KOPT-K1 (cell line): ENCODE measurements at regions not wholly inside any gene's neighbourhood (a gene's known extent, or its start where the extent isn't known, plus 50 kb on each side); places are given as distances from the start of the nearest gene placed in this dataset.

Experiments used
- H3K27ac ChIP-seq: fragments of 200-600 bp; sonication (generic); 2 replicates; pipeline ENCODE4 v1.5.1; 2016; ENCODE audit warnings: antibody characterized with exemption, mild to moderate bottlenecking, low read depth, low read length; ENCODE audit not compliant: poor library complexity, severe bottlenecking
- H3K36me3 ChIP-seq: fragments of 200-600 bp; sonication (generic); 2 replicates; pipeline ENCODE4 v1.5.1; 2017; ENCODE audit warnings: antibody characterized with exemption, mild to moderate bottlenecking, low read length, moderate library complexity; ENCODE audit not compliant: insufficient read depth
- H3K9me3 ChIP-seq: fragments of 200-600 bp; sonication (generic); 2 replicates; pipeline ENCODE4 v1.5.1; 2017; ENCODE audit warnings: antibody characterized with exemption, low read length, mild to moderate bottlenecking; ENCODE audit not compliant: insufficient read depth, poor library complexity, severe bottlenecking

DNA sequence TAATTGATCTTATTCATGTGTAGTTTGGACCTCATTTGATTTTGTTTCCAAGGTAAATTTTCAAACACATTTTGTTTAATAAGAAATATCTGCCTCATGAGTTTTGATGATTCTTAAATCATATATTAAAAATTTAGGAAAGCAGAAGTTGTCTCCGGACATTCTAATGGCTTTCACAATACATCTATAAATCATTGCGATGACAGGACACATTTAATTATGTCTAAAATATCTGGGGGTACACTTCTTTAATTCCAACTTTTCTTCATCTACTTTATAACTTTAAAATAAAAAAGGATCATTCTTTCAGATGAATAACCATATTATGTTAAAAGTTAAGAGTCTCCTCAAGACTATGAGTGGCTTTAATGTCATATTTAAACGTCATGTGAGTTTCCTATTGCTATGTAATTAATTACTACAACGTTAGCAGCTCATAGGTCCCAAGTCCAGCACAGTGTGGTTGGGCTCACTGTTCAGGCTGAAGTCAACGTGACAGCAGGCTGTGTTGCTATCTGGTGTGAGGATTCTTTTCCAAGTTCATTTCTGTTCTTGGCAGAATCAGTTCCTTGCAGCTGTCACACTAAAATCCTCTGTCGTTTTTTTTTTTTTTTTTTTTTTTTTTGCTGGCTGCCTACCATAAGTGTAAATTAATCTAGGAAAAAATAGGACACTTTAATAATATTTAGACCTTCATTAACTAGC is 893.5 kb downstream of the LTN1 start:
- H3K9me3 ChIP-seq = no peaks in the 10 kb centered on the region
- H3K36me3 ChIP-seq = no peaks in the 10 kb centered on the region
- H3K27ac ChIP-seq = no peak overlapping the region

DNA sequence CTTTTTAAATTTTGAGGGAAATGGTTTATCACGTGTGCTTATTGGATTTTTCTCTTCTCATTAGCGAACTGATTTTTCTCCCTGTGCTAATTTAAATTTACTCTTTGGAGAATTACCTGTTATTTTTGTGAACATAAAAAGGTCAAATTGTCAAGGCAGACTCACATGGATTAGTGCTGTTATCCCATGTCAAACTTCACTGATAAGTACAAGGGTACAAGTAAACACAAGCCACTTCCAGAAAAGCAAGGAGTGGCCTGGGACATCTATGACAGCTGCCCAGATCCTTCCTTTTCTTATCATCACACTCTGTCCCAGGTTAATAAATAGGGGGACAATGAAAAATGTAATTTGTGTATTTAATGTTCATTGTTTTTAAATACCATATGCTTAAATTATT is 901.2 kb downstream of the LTN1 start:
- no peaks in the 10 kb centered on the region for H3K9me3 ChIP-seq
- H3K27ac ChIP-seq = no peak overlapping the region

DNA sequence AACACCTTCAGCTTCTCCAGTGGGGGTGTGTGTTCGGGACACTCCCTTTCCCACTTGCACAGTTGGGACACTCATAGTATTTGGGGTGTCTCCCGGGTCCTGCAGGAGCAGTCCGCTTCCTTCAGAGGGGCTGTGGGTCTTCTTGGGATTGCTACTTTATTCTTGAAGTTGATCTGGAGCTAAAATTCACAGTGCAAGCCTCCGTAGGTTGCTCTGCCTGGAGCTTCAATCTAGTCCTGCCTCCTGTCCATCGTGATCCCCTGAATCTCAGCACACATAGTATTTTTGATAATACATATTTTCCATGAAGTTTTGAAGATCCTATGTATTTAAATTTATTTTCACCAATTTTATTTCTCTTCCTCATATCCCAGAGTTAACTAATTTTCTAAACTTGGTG is 902.1 kb downstream of the LTN1 start:
- Histone ChIP-seq H3K9me3 (no peaks in the 10 kb centered on the region), H3K36me3 (no peaks in the 10 kb centered on the region), H3K27ac (no peak overlapping the region)

More for the DNA sequence above, 901.2 kb downstream of the LTN1 start:
- no peaks in the 10 kb centered on the region for H3K36me3 ChIP-seq

DNA sequence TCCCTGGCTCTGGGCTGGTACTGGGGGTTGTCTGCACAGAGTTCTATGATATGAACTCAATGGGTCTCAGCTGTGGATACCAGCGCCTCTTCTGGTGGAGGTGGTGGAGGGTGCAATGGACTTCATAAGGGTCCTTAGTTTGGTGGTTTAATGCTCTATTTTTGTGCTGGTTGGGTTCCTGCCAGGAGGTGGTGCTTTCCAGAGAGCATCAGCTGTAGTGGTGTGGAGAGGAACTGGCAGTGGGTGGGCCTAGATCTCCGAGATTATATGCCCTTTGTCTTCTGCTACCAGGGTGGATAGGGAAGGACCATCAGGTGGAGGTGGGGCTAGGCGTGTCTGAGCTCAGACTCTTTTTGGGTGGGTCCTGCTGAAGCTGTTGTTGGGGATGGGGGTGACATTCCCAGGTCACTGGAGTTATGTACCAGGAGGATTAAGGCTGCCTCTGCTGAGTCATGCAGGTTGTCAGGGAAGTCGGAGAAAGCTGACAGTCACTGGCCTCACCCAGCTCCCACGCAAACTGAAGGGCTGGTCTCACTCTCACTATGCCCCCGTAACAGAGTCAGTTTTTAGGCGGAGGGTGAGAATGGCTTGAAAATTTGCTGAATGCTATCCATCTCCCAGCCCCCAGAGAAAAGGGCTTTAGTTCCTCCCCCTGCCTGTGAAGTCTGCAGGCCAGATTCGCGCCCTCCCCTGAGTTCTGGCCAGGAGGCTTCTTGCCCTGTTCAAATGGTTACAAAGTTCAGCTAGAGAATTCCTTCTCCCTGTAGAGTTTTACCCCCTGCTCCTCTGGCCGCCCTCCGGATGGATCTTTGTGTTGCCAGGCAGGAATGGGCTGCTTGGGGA is 902.9 kb downstream of the LTN1 start:
- no peaks in the 10 kb centered on the region for H3K9me3 ChIP-seq

DNA sequence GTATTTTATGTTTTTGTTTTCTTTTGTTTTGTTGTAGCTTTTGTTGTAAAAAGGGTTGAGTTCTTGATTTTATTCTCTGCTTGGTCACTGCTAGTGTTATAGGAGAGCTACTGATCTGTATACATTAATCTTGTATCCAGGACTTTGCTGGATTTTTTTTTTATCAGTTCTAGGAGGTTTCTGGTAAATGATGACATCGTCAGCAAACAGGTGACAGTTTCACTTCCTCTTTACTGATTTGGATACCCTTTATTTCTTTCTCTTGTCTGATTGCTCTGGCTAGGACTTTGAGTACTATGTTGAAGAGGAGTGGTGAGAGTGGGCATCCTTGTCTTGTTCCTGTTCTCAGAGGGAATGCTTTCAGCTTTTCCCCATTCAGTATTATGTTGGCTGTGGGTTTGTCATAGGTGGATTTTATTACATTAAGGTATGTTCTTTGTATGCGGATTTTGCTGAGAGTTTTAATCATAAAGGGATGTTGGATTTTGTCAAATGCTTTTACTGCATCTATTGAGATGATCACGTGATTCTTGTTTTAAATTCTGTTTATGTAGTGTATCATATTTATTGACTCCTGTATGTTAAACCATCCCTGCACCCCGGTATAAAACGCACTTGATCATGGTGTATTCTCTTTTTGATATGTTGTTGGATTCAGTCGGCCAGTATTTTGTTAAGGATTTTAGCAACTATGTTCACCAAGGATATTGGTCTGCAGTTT is 905.7 kb downstream of the LTN1 start:
- Histone ChIP-seq H3K9me3 (no peaks in the 10 kb centered on the region), H3K36me3 (no peaks in the 10 kb centered on the region)

More for the DNA sequence above, 902.9 kb downstream of the LTN1 start:
- Histone ChIP-seq H3K36me3 (no peaks in the 10 kb centered on the region), H3K27ac (no peak overlapping the region)

DNA sequence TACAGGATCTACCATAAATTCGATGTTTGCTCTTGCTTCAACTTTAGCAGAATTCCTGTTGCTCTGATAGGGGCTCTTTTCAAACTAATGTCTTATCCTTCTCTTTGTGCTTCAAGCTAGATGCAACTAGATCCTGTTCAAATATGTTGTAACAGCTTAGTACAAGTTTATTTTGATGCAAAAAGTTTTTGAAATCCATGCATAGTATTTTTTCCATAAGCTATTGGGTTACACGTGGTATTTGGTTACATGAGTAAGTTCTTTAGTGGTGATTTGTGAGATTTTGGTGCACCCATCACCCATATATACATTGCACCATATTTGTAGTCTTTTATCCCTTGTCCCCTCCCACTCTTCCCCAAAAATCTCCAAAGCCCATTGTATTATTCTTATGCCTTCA is 907.7 kb downstream of the LTN1 start:
- Histone ChIP-seq H3K27ac (no peak overlapping the region), H3K36me3 (no peaks in the 10 kb centered on the region), H3K9me3 (no peaks in the 10 kb centered on the region)

More for the DNA sequence above, 905.7 kb downstream of the LTN1 start:
- H3K27ac ChIP-seq = no peak overlapping the region

DNA sequence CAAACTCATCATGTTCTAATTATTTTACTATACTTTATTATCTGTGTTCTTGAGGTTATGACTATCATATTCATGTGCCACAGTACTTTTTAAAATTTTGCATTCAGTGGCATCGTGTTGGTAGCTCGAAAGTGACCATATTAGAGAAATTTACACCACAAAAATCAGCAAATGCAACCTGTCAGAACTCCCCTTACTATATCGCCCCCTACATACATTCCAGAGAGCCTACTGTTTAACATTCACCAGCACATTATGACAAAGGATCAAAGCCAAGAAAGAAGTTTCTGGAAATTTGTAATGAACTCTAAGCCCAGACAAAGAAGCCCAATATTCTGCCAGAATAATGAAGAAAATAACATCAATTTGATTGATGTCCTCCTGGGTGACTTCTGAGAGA is 909.3 kb downstream of the LTN1 start:
- no peaks in the 10 kb centered on the region for H3K9me3 ChIP-seq
- no peaks in the 10 kb centered on the region for H3K36me3 ChIP-seq
- no peak overlapping the region for H3K27ac ChIP-seq

DNA sequence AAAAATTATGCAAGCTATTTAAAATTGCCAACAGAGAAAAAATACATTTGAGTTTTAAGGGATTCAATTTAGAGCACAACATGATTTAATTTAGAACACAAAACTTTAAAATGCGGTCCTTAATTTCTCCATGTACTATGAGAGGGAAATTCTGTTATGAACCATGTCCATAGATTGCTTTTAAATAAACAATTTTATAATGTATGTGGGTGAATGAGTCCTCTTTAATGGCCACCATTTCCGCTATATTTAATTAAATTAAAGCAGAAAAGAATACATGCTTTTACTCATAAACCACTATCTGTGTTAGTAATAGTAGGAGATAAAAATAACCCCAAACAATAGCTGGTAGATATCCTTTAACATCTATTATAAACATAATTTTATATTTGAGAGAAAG is 914.6 kb downstream of the LTN1 start:
- Histone ChIP-seq H3K27ac (no peak overlapping the region), H3K9me3 (no peaks in the 10 kb centered on the region), H3K36me3 (no peaks in the 10 kb centered on the region)

DNA sequence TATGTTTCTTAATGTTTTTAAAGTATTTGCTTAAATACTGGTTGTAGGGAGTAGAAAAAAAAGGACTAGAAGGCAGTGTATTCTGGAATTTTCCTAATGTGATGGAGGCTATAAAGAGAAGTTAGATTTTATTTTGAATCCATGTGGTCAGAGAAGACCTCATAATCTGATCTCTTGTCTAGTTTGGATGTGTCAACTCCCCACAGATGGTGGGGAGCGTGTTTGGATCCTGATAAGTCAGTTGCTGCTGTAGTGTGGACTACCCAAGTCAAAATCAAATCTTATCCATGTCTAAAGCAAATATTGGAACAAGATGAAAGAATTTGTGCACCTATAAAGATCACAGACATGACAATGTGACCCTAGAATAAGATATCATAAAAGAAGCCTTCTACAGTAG is 918.0 kb downstream of the LTN1 start:
- Histone ChIP-seq H3K36me3 (no peaks in the 10 kb centered on the region), H3K9me3 (no peaks in the 10 kb centered on the region), H3K27ac (no peak overlapping the region)

DNA sequence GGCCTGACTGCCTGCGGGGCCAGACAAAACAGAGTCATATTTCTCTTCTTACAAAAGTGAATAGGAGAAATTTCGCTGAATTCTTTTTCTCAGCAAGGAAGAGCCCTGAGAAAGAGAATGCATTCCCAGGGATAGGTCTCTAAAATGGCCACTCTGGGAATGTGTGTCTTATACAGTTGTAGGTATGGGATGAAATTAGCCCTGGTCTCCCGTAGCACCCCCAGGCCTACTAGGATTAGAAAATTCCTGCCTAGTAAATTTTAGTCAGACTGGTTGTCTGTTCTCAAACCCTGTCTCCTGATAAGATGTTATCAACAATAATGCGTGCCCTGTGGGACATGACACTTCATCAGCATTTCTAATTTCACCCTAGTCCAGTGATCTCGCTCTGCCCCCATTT is 920.1 kb downstream of the LTN1 start:
- Histone ChIP-seq H3K27ac (no peak overlapping the region), H3K9me3 (no peaks in the 10 kb centered on the region), H3K36me3 (no peaks in the 10 kb centered on the region)

DNA sequence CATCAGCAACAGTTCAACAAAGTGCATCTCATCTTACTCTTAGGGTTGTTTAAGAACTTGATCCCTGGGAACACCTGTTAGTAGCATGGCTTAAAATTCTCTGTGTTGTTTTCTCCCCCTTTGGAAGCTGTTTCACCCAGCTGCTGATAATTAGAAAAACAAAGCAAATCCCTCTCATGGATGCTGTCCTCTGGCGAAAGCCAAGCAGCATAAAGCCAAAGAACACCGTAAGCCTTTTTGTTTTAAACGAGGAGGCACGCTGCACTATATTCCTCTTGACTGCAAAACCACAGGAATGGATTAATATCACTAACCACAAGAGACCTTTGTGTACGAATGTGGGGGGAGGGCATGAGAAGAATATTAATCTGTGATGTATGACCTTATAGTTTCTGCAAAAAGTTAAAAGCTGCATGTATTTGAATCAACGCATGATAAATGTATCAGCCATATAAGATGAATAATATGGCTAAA is 923.2 kb downstream of the LTN1 start:
- Histone ChIP-seq H3K9me3 (no peaks in the 10 kb centered on the region), H3K36me3 (no peaks in the 10 kb centered on the region), H3K27ac (no peak overlapping the region)

DNA sequence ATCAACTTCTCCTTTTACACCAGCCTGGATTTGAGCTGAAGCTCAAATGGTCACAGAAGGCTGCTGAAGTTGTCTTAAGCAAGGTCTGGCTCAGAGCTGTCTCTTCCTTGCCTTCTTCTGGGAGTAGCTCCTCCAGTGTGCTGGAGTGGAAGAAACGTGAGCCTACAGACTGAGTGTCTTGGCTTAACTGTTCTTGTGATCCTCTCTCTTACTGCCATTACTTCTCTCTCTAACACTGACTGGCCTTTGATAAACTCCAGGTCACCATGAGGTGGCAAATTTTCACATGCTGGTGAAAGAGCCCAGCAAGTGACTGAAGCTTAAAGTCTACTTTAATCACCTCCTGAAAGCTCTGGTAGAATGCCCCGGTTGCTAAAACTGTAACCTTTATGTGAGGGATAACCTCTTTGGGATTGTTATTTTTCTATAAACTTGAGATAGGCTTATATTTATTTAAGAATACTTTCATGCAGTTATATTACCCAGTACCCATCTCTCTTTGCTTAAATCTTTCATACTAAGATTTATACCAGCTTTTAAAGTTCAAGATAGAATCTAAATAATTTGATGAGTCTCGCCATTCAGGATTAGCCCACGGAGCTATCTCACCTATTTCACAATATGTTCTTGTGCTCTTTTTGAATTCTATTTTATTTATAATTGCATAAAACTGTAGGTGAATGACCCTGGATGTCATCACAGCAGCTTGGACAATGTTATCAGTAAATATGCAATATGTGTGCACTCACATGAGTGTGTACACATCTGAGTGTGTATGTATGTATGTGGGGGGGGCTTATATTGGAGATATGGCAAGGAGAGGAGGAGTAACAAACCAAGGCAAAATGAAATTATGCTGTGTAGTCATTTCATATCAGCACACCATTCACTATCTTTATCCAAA is 924.0 kb downstream of the LTN1 start:
- Histone ChIP-seq H3K27ac (no peak overlapping the region), H3K9me3 (no peaks in the 10 kb centered on the region), H3K36me3 (no peaks in the 10 kb centered on the region)

DNA sequence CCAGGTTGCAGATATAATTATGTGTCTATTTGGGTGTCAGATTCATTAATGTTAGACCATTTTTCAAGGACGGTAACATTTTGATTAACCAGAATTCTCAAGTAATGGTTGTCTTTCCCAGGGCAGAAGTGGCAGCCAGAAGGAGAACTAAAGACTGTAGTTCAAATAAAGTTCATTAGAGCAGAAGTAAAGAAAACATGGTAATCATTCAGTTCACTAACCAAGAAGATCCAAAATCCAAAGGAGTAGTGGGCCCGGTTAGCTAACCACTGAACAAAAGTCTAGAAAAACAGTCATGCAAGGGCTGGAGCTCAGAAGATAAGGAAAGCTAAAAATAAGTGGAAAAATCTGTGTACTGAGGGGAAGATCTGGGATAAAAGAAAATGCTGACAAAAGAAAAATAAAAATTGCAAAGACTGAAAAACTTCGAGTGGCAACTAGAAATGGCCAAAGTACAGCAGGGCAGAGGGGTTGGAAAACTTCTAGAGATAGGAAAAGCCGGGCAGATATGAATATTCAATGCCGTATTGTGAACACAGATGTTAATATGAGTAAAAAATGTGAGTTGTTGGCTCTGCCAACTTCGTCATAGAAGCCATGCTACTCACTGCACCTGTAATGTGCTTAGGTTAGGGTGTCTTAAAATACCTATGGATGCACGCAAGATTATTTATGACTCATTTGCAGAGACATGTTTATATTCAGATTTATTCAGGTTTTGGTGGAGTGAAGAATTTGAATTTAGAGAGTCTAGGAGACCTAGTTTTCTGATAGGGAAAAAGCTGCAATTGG is 925.9 kb downstream of the LTN1 start:
- H3K36me3 ChIP-seq = no peaks in the 10 kb centered on the region
- H3K9me3 ChIP-seq = no peaks in the 10 kb centered on the region
- H3K27ac ChIP-seq = no peak overlapping the region

DNA sequence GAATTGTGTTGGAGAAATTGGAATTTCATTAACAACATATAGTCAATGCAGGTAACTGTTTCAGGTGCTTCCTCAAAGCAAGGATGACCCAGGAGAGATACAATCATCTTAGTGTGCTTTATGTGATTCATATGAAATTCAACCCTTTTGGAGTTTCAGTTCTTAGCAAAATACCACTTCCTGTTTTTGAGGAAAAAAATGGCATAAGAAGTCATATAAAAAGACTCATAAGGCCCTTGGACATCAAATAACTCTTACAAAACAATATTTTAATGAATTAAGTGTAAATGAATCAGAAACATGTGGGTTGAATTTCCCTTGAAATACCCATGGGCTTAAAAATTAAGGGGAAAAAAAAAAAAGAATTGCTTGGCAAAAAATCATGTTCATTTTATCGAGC is 926.6 kb downstream of the LTN1 start:
- Histone ChIP-seq H3K9me3 (no peaks in the 10 kb centered on the region), H3K36me3 (no peaks in the 10 kb centered on the region), H3K27ac (no peak overlapping the region)
